ENCODE measurements at regions not wholly inside any gene's neighbourhood (a gene's known extent, or its start where the extent isn't known, plus 50 kb on each side); places are given as distances from the start of the nearest gene placed in this dataset.

GRCh38 chr1:227396539-227397353, 78.5 kb upstream of the CDC42BPA start (continued):
- TF ChIP-seq BRCA1 (IDR thresholded peaks at IDR 0.05) (no peak), BRCA1 (CRISPR knock-in tag; IDR thresholded peaks at IDR 0.05) (no peak), BRF2 (IDR thresholded peaks at IDR 0.05; ENCODE audit: borderline replicate concordance, insufficient read depth, insufficient read length) (no peak), HBP1 (CRISPR knock-in tag; IDR thresholded peaks at IDR 0.05) (0 out of 2 replicates have a peak, but pooled peaks have one; percentile 8), ZNF134 (CRISPR knock-in tag; conservative IDR thresholded peaks at IDR 0.05) (no peak), STAG1 (CRISPR knock-in tag; IDR thresholded peaks at IDR 0.05; ENCODE audit: borderline replicate concordance) (no peak), POLR2G (IDR thresholded peaks at IDR 0.05; ENCODE audit: low read depth, low read length) (no peak), MCM3 (IDR thresholded peaks at IDR 0.05) (no peak), TFAM (CRISPR knock-in tag; conservative IDR thresholded peaks at IDR 0.05) (no peak), CBFA2T2 (conservative IDR thresholded peaks at IDR 0.05) (peak; percentile 97), TRIM24 (IDR thresholded peaks at IDR 0.05) (peak; percentile 75 to 92), GATAD2A (IDR thresholded peaks at IDR 0.05) (peak; percentile 73; the same call in 1 of the 2 replicates), KDM4B (IDR thresholded peaks at IDR 0.05; ENCODE audit: borderline replicate concordance in 2 of 2, low read depth in 1 of 2) (peak in 1 of 2 experiments; percentile 88; a peak in 1 of 4 replicates), PML (IDR thresholded peaks at IDR 0.05; ENCODE audit: low read length) (peak; percentile 95), ARID4B (CRISPR knock-in tag; IDR thresholded peaks at IDR 0.05) (no peak), SIRT6 (IDR thresholded peaks at IDR 0.05; ENCODE audit: low read depth, low read length) (no peak), MTA2 (IDR thresholded peaks at IDR 0.05; ENCODE audit: low read depth) (peak; percentile 93), KLF1 (tag; IDR thresholded peaks at IDR 0.05) (peak; percentile 85; the same call in 1 of the 2 replicates), HDAC2 (IDR thresholded peaks at IDR 0.05) (peak; percentile 99), C11orf30 (IDR thresholded peaks at IDR 0.05; ENCODE audit: low read depth) (no peak; the same call in 1 of the 2 replicates), SUPT5H (IDR thresholded peaks at IDR 0.05) (no peak), FOXP4 (CRISPR knock-in tag; IDR thresholded peaks at IDR 0.05; ENCODE audit: borderline replicate concordance) (no peak)
